RPMI8226 (cell line): ENCODE measurements at regions not wholly inside any gene's neighbourhood (a gene's known extent, or its start where the extent isn't known, plus 50 kb on each side); places are given as distances from the start of the nearest gene placed in this dataset.

Experiments
- DNase-seq: peaks from one replicate; pipeline ENCODE4 v3.0.0-alpha.2; 2015

DNA sequence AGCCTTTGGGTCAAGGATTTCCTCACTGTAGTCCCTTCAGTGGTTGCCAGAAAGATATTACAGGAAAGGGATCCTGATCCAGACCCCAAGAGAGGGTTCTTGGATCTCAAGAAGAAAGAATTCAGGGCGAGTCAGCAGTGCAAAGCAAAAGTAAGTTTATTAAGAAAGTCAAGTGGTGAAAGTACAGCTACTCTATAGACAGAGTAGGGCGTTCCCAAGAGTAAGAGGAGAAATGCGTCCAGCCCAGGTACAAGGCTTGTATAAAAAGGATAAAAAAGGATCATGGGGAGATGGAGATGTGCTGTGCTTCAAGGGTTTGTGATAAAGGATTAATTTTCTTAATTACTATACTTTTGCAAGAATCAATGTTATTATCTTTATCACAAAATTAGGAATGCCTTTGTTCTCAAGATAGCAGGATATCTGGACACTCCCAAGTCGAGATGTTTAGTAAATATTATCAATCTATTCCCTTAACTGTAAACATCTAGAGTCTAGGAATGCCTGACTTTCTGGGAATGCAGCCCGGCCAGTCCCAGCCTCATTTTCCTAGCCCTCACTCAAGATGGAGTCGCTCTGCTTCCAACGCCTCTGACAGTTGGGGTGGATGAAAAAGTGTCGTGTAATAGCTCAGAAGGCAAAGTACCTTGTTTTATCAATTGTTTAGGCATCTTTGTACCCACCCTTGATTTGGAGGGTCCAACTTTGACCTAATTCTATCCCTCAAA, 360.7 kb downstream of the GPM6A start:
- DNase-seq = no peak

- no peak for DNase-seq
Measured at GRCh38 chr4:175453456-175453855, 358.6 kb downstream of the GPM6A start.

DNA sequence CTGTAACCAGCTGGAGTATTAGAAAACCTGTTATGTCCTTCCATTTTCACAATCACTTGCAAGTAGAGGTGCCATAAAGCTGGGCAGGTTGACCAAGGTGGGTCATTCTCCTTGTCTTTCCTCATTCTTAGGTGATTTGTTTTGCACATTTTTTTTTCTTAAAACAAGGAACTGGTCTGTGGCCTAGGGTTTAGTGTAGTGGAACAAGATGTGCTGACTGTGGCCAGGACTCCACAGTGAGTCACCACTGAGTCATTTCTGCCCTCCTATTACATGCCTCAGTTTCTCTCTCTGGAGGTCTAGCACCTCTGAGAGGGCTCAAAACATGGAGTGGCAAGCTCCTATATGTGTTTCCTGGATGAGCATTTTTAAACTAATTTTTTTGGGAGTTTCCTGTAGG, 355.9 kb downstream of the GPM6A start:
- no peak for DNase-seq

DNA sequence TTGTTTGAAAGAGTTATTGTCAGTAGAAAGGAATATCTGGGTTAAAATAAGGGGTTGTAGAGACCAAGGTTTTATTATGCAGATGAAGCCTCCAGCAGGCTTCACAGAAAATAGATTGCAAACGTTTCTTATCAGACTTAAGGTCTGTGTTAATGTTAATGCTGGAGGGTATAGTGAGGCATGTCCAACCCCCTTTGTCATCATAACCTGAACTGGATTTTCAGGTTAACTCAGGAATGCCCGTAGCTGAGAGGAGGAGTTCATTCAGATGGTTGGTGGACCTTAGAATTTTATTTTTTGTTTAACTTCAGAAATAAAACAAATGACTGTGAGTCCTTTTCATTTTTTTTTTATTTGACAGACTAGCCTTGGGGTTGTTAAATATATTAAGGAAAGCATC, 354.1 kb downstream of the GPM6A start:
- no peak for DNase-seq

DNA sequence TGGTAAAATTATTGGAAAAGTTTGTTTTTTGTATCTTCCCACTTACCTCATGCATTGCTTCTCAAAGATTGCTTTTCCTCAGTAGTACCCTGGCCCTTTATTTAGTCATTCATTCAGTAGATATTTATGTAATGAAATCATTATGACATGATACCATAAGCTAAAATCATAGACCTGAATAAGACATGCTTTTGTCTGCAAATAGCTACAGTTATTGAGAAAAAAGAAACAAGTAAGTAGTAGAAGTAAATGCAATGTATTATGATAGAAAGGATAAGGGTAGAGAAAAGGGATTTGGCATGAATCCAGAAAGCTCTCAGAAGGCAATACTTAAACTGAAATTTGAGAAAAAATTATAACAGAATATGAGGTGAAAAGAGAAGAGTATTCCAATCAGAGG, 352.5 kb downstream of the GPM6A start:
- no peak for DNase-seq

DNA sequence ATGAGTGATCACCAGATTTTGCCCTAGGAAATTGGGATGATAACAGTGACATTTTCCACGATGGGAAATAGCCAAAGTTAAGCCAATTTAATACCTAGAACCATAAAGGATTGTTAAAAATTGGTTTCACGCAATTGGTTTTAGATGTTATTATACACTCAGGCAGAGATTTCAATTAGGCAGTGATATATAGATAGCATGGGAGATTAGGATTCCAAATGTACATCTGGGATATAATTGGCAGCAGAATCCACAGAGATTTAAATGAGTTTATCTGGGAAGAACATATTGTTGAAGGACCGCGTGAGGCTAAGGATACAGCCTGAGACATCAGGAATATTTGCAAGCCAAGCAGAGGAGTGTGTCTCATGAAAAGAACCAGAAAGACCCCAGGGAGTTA, 351.6 kb downstream of the GPM6A start:
- DNase-seq = no peak

DNA sequence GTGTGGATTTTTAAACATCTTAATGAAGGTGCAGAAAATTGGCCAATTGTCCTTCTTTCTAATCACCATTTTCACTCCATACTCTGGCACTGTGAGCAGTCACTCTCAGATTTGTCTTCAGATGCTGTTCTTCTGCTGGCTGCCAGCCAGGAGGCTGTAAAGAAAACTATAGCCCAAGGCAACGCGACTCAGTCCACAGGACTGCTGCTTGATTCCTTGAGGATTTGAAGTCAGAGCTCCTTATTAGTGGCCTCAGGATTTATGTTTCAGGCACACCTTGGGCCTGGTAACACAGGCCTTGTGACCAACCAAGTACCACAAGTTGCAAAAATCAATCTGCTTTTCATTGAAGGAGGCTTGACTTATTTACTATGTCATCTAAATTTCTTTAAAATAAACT, 342.6 kb downstream of the GPM6A start:
- DNase-seq = no peak

GRCh38 chr4:175470131-175470530, 341.9 kb downstream of the GPM6A start:
- DNase-seq = no peak

- no peak for DNase-seq
Measured at GRCh38 chr4:175480404-175480803, 331.7 kb downstream of the GPM6A start.

- no peak for DNase-seq
Measured at GRCh38 chr4:175499735-175500352, 312.2 kb downstream of the GPM6A start.

DNA sequence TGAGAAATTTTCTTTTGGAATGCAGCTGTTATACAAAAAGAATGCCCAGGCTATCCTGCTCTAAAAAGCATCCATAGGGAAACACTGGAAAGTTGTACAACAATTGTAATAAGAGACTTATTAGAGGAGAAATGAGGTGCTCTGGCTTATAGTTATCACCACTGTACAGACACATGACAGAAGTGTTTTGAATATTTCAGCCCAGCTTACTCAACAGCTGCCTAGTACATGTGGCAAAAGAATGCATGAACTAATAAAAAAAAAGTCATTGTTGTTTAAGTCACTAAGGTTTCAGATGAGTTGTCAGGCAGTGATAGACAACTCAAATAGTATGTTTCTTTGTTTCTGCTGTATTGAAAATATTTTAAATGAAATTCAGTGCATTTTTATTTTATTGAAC, 307.7 kb downstream of the GPM6A start:
- DNase-seq = no peak

- DNase-seq = no peak
Measured at GRCh38 chr4:175509320-175509719, 302.7 kb downstream of the GPM6A start.

DNA sequence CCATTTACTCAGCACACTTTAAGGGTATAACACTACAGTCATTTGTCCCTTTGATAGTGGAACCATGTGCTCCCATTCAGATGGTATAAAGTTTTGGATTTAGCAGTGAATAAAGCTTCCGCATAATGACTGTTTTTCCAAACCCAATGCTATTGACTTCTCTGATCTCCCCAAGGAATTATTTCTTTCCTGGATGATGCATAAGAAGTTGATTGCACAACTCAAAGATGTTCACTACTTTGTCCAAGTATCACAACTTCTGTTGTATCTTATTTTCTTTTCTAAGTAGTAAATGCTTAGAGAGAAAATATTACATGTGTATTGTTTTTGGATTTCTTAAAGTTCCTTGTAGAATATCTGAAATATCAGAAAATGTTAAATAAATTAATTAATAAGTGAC, 300.2 kb downstream of the GPM6A start:
- DNase-seq = no peak

DNA sequence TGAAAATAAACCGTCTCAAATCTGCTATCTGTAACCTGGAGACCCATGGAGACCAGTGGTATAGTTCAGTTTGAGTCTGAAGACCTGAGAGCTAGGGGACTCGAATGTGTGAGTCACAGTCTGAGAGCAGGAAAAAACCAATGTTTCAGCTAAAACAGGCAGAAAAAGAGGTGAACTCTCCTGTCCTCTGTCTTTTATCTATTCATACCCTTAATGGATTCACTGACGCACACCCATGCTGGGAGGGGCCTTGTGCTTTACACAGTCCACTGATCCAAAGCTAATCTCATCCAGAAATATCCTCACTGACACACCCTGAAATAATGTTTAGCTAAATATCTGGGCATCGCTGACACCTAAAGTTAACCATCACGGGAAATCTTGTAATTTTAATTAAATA, 297.9 kb downstream of the GPM6A start:
- DNase-seq = no peak

- DNase-seq = no peak
Measured at GRCh38 chr4:175530655-175531054, 281.4 kb downstream of the GPM6A start.

DNA sequence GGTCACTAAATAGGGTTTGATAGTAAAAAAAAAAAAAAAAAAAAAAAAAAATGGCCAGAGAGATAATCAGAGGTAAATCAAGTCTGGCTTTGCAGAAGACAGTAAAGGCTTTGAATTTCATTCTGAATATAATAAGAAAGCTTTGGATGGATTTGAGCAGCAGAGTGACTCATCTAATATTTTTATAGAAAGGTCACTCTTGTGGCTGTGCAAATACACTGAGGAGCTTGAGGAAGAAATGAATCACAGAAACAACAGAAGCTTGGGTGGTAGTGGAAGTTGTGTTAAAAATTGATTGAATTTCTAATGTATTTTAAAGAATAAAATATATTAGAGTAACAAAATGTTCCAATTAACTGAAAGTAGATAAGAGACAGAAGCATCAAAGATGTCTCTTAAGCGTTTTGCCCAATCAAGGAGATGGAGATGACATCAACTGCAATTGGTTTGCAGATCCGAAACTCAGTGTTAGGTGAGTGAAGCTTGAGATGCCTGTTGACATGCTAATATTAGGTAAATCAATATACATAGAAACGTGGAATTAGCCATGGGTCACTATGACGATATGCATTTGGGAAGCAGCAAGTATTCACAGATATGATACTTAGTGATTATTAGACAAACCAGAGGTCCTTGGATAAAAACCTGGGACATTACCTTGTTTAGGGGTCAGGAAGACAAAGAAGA, 280.5 kb downstream of the GPM6A start:
- no peak for DNase-seq

DNA sequence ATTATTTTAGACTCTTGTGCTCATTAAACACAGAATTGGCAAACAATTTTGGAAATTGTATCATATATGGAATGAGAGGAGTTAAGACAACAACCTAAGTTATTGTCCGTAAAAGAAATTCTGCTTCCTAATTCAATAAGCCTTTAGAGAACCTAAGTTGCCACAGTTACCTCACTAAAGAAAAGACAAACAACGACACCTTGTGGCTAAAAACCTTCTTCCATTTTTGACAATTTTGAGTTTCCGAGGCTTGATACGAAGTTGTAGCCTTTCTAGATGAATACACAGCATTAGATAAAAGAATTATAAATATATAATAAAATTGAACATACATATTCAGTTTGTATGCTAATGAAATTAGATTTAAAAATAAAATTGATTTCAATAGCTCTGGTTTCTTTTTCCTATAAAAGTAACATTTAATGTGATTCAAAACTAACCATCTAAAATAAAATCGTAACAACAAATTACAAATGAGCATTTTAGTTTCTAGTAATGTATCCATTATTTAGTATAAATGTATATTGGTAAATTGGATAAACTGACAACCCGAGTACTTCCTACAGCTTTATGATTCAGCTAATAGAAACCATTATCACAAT, 275.1 kb downstream of the GPM6A start:
- DNase-seq = peak; percentile 31

DNA sequence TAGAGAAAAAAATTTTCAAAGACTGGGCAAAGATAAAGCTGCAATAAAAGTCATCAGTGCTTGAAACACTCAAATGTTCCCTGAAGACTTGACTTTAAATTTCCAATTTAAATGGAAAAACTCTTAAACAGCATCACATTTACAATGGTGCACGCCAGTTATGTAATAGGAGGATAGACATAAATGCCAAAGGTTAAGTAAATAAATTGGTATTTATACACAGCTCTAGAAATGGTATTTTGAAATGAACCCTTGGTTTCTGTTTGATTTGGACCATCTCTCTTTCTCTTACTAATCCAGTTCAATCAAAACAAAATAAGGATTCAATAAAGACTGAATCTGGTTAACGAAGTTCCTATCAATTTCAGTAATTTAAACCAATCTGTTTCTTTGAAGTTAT, 272.6 kb downstream of the GPM6A start:
- DNase-seq = no peak

DNA sequence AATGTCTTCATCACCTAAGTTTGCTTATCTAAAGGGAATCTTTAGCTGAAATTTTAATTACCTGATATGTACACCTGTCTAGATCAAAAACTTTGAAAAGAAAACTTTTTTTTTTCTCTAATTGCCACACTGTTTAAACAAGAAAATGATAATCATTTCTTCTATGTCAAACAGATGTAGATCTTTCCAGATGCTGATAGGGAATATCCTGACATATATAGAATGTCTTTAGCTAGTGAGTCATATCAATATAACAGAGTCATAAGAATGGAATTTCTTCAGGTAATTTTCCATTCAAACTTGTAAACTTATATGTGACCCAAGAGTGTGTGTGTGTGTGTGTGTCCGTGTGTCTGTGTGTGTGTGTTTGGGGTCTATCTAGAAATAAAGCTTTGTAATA, 271.9 kb downstream of the GPM6A start:
- DNase-seq = no peak

- no peak for DNase-seq
Measured at GRCh38 chr4:175540732-175541131, 271.3 kb downstream of the GPM6A start.

- peak; percentile 4 for DNase-seq
Measured at GRCh38 chr4:175542786-175543185, 269.3 kb downstream of the GPM6A start.

GRCh38 chr4:175559126-175559525, 252.9 kb downstream of the GPM6A start:
- no peak for DNase-seq

GRCh38 chr4:175559526-175559925, 252.5 kb downstream of the GPM6A start:
- no peak for DNase-seq

DNA sequence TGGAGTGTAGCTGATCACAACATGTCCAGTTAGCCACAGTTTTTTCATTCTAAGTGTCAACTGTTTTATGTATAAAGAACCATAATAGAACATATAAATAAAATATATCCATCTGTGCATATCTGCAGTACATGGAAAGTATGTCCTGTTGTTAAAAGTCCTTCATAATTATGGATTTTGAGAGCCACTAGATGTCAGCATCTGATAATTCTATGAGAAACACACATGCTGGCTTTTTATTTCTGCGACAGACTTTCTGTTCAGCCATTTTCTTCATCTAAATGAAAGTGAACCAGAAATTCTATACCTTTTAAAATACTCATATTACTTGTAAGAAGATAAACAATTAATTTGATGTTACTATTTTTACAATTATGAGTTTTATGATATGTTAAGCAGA, 251.5 kb downstream of the GPM6A start:
- DNase-seq = no peak
